Tibial nerve (tissue), 4 donors: ENCODE measurements at regions not wholly inside any gene's neighbourhood (a gene's known extent, or its start where the extent isn't known, plus 50 kb on each side); places are given as distances from the start of the nearest gene placed in this dataset.

Source experiments
- CTCF ChIP-seq, 5 experiments: fragments of 200-600 bp in 3 of 5; fragments of 450-650 bp in 2 of 5; sonication (generic) in 3 of 5; IDR thresholded peaks; one replicate each; pipeline ENCODE4 v1.5.1; 2016 to 2019; ENCODE audit warnings: antibody characterized with exemption in 5 of 5, mild to moderate bottlenecking in 3 of 5, moderate library complexity in 2 of 5
- EP300 ChIP-seq, 2 donors: sonication (generic); formaldehyde crosslinking; IDR thresholded peaks; one replicate each; pipeline ENCODE4 v1.6.1; 2017; ENCODE audit warnings: antibody characterized with exemption in 2 of 2, mild to moderate bottlenecking in 1 of 2
- POLR2A ChIP-seq, 2 donors: fragments of 450-650 bp; IDR thresholded peaks; one replicate each; pipeline ENCODE4 v1.6.1; 2017; ENCODE audit warnings: antibody characterized with exemption in 2 of 2, mild to moderate bottlenecking in 2 of 2, moderate library complexity in 2 of 2

- no peak for TF ChIP-seq CTCF (IDR thresholded peaks at IDR 0.05)
- TF ChIP-seq EP300 (IDR thresholded peaks at IDR 0.05): no peak
- no peak for TF ChIP-seq POLR2A (IDR thresholded peaks at IDR 0.05)
Observed at GRCh38 chr4:38230821-38231563, 270.8 kb downstream of the PTTG2 start.
